ENCODE measurements at regions not wholly inside any gene's neighbourhood (a gene's known extent, or its start where the extent isn't known, plus 50 kb on each side); places are given as distances from the start of the nearest gene placed in this dataset.

DNA sequence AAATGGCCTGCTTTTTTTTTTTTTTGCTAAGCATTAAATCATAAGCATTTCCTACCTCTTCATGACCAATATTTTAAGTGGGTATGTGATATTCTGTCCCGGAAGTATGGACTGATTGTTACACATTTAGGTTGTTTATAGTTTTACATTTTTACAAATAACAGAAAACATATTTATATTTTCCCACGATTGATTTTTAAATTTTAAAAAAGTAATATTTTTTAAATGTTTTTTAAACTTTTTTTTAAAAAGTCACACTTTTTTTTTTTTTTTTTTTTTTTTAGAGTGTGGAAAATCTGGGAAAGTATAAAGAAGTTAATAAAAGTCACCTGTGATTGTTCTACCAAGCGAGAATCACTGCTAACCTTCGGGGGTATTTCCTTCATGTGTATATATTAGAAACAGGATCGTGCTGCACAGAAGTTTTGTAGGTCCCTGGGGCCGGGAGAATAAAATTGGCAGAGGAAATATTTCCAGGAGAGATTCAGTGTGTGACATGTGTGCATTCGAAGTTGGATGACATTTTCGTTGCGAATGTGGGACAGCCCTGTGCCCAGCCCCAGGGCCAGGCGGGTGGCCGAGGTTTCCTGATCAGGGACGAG, 173.1 kb downstream of the CDC5L start:
- no peak for DNase-seq (ENCODE audit: low read depth)

DNA sequence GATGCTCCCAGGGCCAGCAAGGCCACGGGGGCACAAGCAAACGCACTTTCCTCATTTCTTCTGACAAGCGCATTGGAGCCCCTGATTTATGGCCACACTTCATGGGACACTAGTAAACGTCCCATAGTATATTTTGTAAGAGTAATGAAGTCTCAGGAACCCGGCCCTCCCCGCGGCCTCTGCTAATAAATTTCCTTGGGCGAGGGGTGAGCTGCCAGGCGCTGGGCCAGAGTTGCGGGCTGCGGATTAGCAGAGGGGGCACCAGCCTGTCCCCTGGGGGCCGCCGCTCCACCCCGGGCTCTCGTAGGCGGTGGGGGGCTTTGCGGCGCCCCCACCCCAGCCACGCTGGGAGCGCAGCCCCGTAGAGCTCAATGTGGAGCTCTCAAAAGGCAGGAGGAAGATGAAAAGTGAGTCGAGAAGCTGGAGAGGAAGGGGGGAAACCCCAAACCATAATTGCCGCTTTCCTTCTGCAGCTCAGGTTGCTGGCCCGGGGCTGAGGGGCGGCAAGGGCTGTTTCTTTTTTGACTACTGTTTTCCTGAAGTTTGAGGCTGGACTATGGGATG, 173.6 kb downstream of the CDC5L start:
- DNase-seq (ENCODE audit: low read depth) = no peak

DNA sequence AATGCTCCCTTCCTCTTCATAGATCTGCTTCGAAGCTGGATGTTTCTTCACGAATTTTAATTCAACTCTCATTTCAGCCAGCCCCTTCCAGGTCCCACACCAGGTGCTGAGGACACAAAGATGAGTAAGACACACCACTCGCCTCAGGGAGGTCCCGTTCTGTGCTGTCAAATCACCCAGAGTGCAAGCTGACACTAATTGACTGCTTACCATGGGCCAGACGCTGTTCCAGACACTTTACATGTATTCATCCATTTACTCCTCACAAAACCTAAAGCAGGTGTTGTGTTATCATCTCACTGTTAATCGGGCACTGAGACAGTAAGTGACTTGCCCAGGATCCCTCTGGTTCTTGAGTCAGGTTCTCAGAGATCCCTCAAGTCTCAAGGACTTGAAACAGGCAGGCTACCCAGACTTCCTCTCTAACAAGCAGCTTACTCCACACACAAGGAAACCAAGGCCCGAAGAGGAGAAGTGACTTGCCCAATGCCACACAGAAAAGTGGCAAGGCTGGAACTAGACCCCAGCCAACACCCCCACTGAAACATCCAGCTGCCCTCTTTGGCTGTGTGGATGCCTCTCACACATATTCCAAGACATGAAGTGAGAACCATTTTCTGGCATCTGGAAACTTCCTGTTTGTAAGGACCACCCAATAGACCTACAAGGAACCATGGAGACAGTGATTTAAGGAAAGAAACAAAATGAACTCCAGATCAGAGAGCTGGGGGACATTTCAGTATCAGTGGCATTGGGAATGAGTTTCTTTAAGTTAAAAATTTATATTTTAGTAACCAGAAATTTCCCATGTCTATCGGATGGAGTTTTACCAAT, 174.5 kb downstream of the CDC5L start:
- no peak for DNase-seq (ENCODE audit: low read depth)

DNA sequence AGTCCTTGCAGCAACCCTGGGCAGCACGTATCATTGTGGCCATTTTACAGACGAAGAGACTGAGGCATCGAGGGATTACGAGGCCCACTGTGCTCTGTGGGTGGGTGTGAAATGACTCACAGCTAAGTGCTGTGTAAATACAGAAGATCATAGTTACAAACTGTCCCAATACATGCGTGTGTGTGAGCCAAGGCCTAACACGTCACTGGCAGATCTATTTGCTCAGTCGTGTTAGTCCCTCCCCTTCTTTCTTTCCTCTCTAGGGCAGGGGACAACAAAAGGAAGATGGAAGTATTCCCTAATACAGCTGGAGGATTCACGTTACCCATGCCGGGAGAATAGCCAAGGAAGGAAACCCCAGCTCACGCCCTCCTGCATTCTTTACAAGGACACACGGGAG, 175.9 kb downstream of the CDC5L start:
- no peak for DNase-seq (ENCODE audit: low read depth)

DNA sequence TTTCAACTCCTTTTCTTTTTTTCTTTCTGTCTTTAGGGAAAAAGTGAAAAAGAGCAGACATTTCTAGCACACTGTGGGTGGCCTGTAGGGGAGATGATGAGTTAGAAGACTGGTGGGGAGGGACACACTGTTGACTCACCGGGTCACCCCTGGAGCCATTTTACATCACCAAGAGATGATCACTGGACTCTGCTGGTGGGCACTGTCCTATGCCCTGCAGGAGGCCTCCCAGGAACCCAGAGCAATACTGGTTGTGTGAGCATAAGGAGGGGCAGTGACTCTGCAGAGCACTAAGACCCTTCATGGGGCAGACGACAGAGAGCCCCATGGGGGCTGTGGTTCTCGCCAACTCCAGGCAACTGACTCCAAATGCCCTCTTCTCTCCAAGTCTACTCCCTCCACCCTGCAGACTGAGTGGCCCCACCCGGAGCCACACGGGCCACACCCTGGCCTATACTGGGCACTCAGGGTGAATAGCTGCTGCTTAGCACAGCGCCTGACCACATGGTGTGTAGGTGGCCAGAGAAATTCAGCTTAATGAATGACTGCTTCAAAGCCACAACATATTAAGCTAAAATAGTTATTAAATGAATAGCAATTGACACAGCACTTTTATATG, 177.5 kb downstream of the CDC5L start:
- no peak for DNase-seq (ENCODE audit: low read depth)

- no peak for DNase-seq (ENCODE audit: low read depth)
These were observed 179.9 kb downstream of the CDC5L start for GRCh38 chr6:44567406-44567805.

DNA sequence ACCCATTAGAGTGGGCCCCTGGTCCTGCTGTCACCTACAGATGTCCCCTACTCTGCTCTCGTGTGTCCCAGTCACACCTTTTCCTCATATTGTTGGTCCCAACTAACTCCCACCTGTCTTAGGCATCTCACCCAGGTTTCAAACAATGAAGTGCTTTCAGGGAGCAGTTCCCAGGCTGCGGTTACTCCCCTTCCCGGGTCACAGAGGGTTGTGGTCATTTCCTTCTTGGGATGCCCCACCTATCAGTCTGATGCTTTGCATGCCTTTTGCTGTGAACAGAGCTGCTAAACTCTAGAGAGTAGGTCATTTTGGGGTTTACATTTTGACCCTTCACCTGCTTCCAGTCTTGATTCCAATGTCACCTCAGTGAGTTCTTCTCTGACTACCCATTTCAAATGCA, 181.6 kb downstream of the CDC5L start:
- no peak for DNase-seq (ENCODE audit: low read depth)

DNA sequence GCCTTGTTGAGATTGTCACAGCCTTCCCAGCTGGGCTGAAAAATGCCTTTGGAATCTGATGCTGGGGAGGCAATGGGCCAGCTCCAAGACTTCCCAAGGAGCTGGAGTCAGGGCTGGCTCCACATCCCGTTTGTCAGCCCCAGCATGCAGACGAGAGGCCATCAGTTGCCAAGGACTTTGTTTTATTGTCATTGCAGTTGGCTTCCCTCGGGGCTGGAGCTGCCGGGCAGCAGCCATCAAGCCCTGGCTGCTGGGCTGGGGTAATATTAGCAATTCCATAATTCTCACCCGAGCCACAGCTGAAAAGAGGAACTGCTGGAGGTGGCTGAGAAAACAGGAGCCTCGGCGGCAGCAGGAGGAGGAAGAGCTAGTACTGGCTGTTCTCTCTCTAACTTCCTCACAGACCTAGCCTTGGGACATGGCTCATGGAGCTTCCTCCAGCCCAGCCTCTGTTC, 182.5 kb downstream of the CDC5L start:
- DNase-seq (ENCODE audit: low read depth) = peak; percentile 43

DNA sequence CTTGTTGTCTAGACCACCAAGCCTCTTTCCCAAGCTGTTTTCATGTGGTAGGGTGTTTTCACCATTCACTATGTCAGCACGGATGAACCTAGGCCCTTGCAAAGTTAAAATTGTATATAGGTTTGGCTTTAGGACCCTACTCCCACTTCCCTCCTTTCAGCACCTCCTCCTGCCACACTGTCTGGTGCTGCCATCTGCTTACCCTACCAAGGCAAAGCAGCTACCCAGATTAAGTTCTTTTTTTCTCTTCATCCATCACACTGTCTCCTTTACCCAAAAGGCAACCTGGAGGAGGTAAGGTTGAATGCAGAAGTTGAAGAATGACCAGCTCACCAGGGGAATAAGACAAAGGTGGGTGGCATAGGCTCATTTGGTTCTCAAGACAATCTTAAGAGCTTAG, 184.0 kb downstream of the CDC5L start:
- DNase-seq (ENCODE audit: low read depth) = no peak

DNA sequence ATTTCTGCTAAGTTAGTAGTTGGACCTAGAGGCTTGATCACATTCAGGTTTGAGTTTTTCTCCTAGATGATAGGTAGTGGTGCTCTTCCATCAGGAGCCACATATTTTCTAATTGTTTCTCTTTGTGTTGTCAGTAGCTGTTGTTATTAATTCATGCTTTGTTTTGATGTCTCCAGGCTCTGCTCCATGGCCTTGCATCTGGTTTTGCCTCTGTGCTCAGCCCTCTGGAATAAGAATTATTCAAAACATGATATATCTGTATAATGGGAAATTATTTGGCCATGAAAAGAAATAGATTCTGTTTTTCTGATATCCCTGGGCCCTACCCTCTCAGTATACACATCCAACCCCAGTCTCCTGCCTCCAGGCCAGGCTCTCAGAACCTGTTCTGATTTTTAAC, 184.8 kb downstream of the CDC5L start:
- no peak for DNase-seq (ENCODE audit: low read depth)

DNA sequence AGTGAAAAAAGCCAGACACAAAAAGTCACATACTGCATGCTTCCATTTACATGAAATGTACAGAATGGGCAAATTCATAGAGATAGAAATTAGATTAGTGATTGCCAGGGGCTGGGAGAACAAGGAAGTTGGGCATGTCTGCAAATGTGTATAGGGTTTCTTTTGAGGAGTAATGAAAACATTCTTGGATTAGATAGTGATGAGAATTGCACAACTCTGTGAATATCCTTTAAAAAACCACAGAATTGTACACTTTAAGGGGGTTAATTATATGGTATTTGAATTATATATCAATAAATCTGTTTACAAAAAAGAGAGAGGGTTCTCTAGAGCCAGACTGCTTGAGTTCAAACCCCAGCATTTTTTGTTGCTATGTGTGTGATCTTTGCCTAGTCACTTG, 188.1 kb downstream of the CDC5L start:
- DNase-seq (ENCODE audit: low read depth) = no peak

GRCh38 chr6:44576132-44576631, 188.7 kb downstream of the CDC5L start:
- peak; percentile 52 for DNase-seq (ENCODE audit: low read depth)

GRCh38 chr6:44580901-44581300, 193.4 kb downstream of the CDC5L start:
- peak; percentile 44 for DNase-seq (ENCODE audit: low read depth)

- no peak for DNase-seq (ENCODE audit: low read depth)
These were observed 195.4 kb downstream of the CDC5L start for GRCh38 chr6:44582930-44583329.

- DNase-seq (ENCODE audit: low read depth) = no peak
These were observed 203.0 kb downstream of the CDC5L start for GRCh38 chr6:44590471-44590870.

DNA sequence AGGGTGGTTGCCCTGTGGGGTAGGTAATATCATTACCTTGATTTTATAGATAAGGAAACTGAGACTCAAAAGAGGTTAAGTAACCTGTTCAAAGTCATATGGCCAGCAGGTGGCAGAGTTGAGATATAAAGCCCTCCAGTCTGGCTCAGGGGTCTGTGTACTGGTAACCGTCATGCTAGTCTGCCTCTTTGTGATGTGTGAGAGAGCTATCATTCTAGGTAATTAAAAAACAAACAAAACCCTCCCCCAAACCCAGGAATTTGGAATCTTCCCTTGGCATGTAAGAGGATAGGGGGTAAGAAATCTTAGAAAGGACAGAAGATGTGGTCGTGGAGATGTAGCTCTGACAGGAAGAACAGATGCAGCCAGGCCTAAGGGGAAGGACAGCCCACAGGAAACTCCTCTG, 206.0 kb downstream of the CDC5L start:
- DNase-seq (ENCODE audit: low read depth) = peak; percentile 16

DNA sequence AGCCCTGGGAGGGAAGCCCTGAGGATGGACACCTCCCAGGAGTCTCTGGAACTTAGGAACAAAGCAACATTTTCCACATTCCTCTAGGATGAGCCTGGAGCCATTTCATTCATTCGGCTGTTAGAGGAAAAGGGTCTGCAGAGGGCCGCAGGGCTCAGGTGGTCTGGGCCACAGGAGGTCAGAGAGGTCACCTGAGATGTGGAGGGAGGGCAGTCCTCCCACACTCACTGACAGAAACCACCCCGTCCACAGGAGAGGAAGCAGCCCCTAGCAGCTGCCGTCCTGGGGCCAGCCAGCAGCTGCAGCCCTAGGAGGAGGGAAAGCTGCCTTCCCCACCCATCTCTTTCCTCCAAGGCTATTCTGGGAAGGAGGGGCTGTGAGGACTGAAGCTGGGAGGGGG, 207.0 kb downstream of the CDC5L start:
- no peak for DNase-seq (ENCODE audit: low read depth)

DNA sequence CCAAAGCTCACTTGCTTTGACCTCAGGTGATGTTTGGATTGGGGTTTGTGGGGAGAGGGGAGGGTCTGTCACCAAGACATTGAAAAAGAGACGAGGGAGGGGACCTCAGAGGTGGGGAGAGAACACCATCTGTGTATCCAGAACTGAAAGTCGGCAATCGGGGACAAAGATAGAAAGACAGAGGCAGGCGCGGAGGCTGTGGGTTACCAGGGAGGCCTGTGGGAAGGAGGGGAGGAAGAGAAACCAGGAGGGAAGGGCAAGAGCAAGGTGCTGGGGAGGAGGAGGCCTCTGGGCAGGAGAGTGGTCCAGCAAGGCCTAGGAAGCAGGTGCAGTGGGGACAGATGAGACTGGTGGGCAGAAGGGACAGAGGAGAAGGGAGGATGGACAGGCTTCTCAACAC, 211.2 kb downstream of the CDC5L start:
- no peak for DNase-seq (ENCODE audit: low read depth)

- no peak for DNase-seq (ENCODE audit: low read depth)
These were observed 212.2 kb downstream of the CDC5L start for GRCh38 chr6:44599672-44600071.

GRCh38 chr6:44603044-44603686, 215.7 kb downstream of the CDC5L start:
- DNase-seq (ENCODE audit: low read depth) = no peak

- DNase-seq (ENCODE audit: low read depth) = no peak
These were observed 219.0 kb downstream of the CDC5L start for GRCh38 chr6:44606504-44606903.

DNA sequence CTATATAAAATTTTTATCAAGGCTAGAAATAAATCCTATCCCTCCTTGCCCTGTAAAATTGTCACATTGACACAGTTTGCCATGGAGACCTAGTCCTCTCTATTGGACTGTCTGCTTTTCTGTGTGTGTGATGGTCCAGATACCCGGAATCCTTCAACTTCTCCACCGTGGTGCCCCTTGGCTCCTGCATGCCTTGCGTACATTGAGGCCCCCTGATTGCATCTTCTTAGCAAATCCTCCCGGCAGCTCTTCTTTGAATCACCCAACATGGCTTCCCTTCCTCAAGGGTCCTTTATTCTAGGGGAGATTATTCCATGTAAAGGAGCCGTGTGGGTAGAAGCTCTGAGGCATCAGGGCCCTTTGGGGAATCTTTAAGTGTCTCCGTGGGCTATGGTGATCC, 219.5 kb downstream of the CDC5L start:
- no peak for DNase-seq (ENCODE audit: low read depth)

All from stromal cell of bone marrow (primary cell).